GDM1 (cell line): ENCODE measurements at regions not wholly inside any gene's neighbourhood (a gene's known extent, or its start where the extent isn't known, plus 50 kb on each side); places are given as distances from the start of the nearest gene placed in this dataset.

Experiments
- DNase-seq: peaks from one replicate; lab custom pipeline; 2025; lab: John Stamatoyannopoulos, UW

GRCh38 chr6:85127696-85128243, 322.1 kb upstream of the NT5E start:
- DNase-seq, result no peak

- DNase-seq, result no peak
Observed at GRCh38 chr6:85127168-85127498, 322.8 kb upstream of the NT5E start.

- peak; percentile 5 for DNase-seq
Observed at GRCh38 chr6:85126485-85127167, 323.3 kb upstream of the NT5E start.

GRCh38 chr6:85125526-85125925, 324.4 kb upstream of the NT5E start:
- no peak for DNase-seq

GRCh38 chr6:85124472-85125354, 325.2 kb upstream of the NT5E start:
- no peak for DNase-seq

GRCh38 chr6:85121158-85121557, 328.7 kb upstream of the NT5E start:
- DNase-seq, result no peak

GRCh38 chr6:85118652-85119235, 331.1 kb upstream of the NT5E start:
- no peak for DNase-seq

- DNase-seq, result no peak
Observed at GRCh38 chr6:85118233-85118632, 331.6 kb upstream of the NT5E start.

- DNase-seq, result no peak
Observed at GRCh38 chr6:85116475-85116874, 333.4 kb upstream of the NT5E start.

GRCh38 chr6:85115876-85116275, 334.0 kb upstream of the NT5E start:
- DNase-seq, result no peak

GRCh38 chr6:85115376-85115775, 334.5 kb upstream of the NT5E start:
- DNase-seq, result no peak

GRCh38 chr6:85114581-85114935, 335.3 kb upstream of the NT5E start:
- no peak for DNase-seq

GRCh38 chr6:85113934-85114580, 335.8 kb upstream of the NT5E start:
- no peak for DNase-seq

GRCh38 chr6:85112540-85112939, 337.3 kb upstream of the NT5E start:
- no peak for DNase-seq

GRCh38 chr6:85111481-85112011, 338.3 kb upstream of the NT5E start:
- DNase-seq, result no peak

- no peak for DNase-seq
Observed at GRCh38 chr6:85110943-85111342, 338.9 kb upstream of the NT5E start.

GRCh38 chr6:85107701-85108100, 342.2 kb upstream of the NT5E start:
- DNase-seq, result no peak

GRCh38 chr6:85096976-85097375, 332.6 kb upstream of the TBX18 start:
- no peak for DNase-seq

- no peak for DNase-seq
Observed at GRCh38 chr6:85092226-85092625, 327.8 kb upstream of the TBX18 start.

GRCh38 chr6:85089255-85089654, 324.9 kb upstream of the TBX18 start:
- no peak for DNase-seq

- no peak for DNase-seq
Observed at GRCh38 chr6:85085875-85086274, 321.5 kb upstream of the TBX18 start.

GRCh38 chr6:85081102-85081501, 316.7 kb upstream of the TBX18 start:
- no peak for DNase-seq
